Endothelial cell of umbilical vein (primary cell): ENCODE measurements at regions not wholly inside any gene's neighbourhood (a gene's known extent, or its start where the extent isn't known, plus 50 kb on each side); places are given as distances from the start of the nearest gene placed in this dataset.

Experiments
- BruUV-seq: library from RNA; stranded (reverse); fragments of 400-500 nt; replicated peaks from 2 replicates; lab custom pipeline; 2021; lab: Mats Ljungman, UMichigan
- CTCF ChIA-PET: fragments of 300-600, 350-600 bp; sonication (Branson Sonifier 250); formaldehyde crosslinking; loops from one replicate; lab custom pipeline; 2021; ENCODE audit warnings: antibody characterized with exemption, inconsistent platforms; lab: Charles Lee
- POLR2A ChIA-PET: fragments of 300-600, 350-600 bp; sonication (Branson Sonifier 250); formaldehyde crosslinking; loops from one replicate; lab custom pipeline; 2021; ENCODE audit warnings: antibody characterized with exemption, inconsistent platforms; lab: Charles Lee
- DNase-seq: peaks from one replicate; pipeline ENCODE4 v3.0.0-alpha.2; 2011; ENCODE audit warnings: low read depth, low spot score
- FAIRE-seq: peaks from 2 replicates; lab custom pipeline; 2011; peaks lifted over from hg19 to GRCh38; lab: Jason Lieb, UNC
- H2AFZ ChIP-seq: 2 replicates; pipeline ENCODE4 v1.6.0; 2012; ENCODE audit warnings: low read depth, low read length, control low read depth, inconsistent platforms
- H3K27ac ChIP-seq: 2 replicates; pipeline ENCODE4 v1.5.1; 2011; ENCODE audit warnings: low read depth, mild to moderate bottlenecking, control low read depth, low read length, moderate library complexity; ENCODE audit not compliant: insufficient read depth
- H3K27me3 ChIP-seq, 2 experiments: 2 replicates each; pipeline versions ENCODE4 v1.6.0 to v1.6.1; 2011; ENCODE audit warnings: low read length in 2 of 2, mixed read lengths in 1 of 2; ENCODE audit not compliant: control insufficient read depth in 2 of 2, insufficient read depth in 2 of 2
- H3K36me3 ChIP-seq, 2 experiments: 2 replicates in 1 of 2; 3 replicates in 1 of 2; pipeline ENCODE4 v1.5.1; 2011; ENCODE audit warnings: low read length in 2 of 2, mild to moderate bottlenecking in 1 of 2, moderate library complexity in 1 of 2; ENCODE audit not compliant: control insufficient read depth in 2 of 2, insufficient read depth in 2 of 2; ENCODE audit errors: extremely low read depth in 1 of 2
- H3K4me1 ChIP-seq: 3 replicates; pipeline ENCODE4 v1.5.1; 2011; ENCODE audit warnings: mild to moderate bottlenecking, low read length; ENCODE audit not compliant: control insufficient read depth, insufficient read depth; ENCODE audit errors: extremely low read depth
- H3K4me2 ChIP-seq: 2 replicates; pipeline ENCODE4 v1.6.1; 2011; ENCODE audit warnings: low read length, control low read depth, mixed read lengths; ENCODE audit not compliant: insufficient read depth
- H3K4me3 ChIP-seq, 3 experiments: fragments of 200-600 bp in 1 of 3; sonication (generic), shearing (Covaris generic) in 1 of 3; replicated peaks in 1 of 3; 2 replicates each; pipeline ENCODE4 v1.5.1; 2011 to 2016; ENCODE audit warnings: control low read depth in 3 of 3, low read length in 3 of 3, mild to moderate bottlenecking in 2 of 3, inconsistent platforms in 1 of 3, low read depth in 1 of 3, moderate library complexity in 1 of 3; ENCODE audit not compliant: insufficient read depth in 1 of 3
- H3K79me2 ChIP-seq: 2 replicates; pipeline ENCODE4 v1.6.0; 2012; ENCODE audit warnings: low read length, inconsistent platforms; ENCODE audit not compliant: control insufficient read depth, insufficient read depth
- H3K9ac ChIP-seq: replicated peaks from 2 replicates; pipeline ENCODE3; 2011; ENCODE audit warnings: low read length, control low read depth; ENCODE audit not compliant: insufficient read depth; ENCODE audit errors: extremely low read depth
- H3K9me1 ChIP-seq: replicated peaks from 3 replicates; pipeline ENCODE4 v1.6.0; 2011; ENCODE audit warnings: mild to moderate bottlenecking, low read length; ENCODE audit not compliant: control insufficient read depth, insufficient read depth; ENCODE audit errors: extremely low read depth
- H3K9me3 ChIP-seq: replicated peaks from 2 replicates; pipeline ENCODE4 v1.5.1; 2012; ENCODE audit warnings: low read length, inconsistent platforms; ENCODE audit not compliant: control insufficient read depth, insufficient read depth
- H4K20me1 ChIP-seq: replicated peaks from 2 replicates; pipeline ENCODE3; 2011; ENCODE audit warnings: mild to moderate bottlenecking, low read length; ENCODE audit not compliant: control insufficient read depth, insufficient read depth; ENCODE audit errors: extremely low read depth
- EZH2 ChIP-seq: IDR thresholded peaks from 2 replicates; pipeline ENCODE4 v1.6.1; 2012; ENCODE audit warnings: borderline replicate concordance, low read depth, mild to moderate bottlenecking, moderate library complexity, low read length, inconsistent platforms; ENCODE audit not compliant: severe bottlenecking
- FOS ChIP-seq: IDR thresholded peaks from 2 replicates; pipeline ENCODE4 v1.6.1; 2011; ENCODE audit warnings: mild to moderate bottlenecking, low read length, moderate library complexity, borderline replicate concordance; ENCODE audit not compliant: insufficient read depth
- GATA2 ChIP-seq: IDR thresholded peaks from 2 replicates; pipeline ENCODE4 v1.7.0; 2011; ENCODE audit warnings: low read depth, mild to moderate bottlenecking, moderate library complexity, mixed read lengths, low read length; ENCODE audit not compliant: insufficient read length, insufficient read depth
- JUN ChIP-seq: IDR thresholded peaks from 2 replicates; pipeline ENCODE4 v1.6.1; 2011; ENCODE audit warnings: borderline replicate concordance, low read depth; ENCODE audit not compliant: insufficient read length, insufficient read depth
- MAX ChIP-seq: IDR thresholded peaks from 2 replicates; pipeline ENCODE4 v1.6.1; 2011; ENCODE audit not compliant: insufficient read depth, insufficient read length
- MYC ChIP-seq: IDR thresholded peaks from one replicate; pipeline ENCODE4 v1.6.1; 2011; ENCODE audit warnings: mild to moderate bottlenecking, low read depth, low read length
- POLR2A ChIP-seq: IDR thresholded peaks from 2 replicates; pipeline ENCODE4 v1.6.1; 2012; ENCODE audit warnings: low read depth, mild to moderate bottlenecking, control low read depth, low read length
- POLR2AphosphoS5 ChIP-seq: IDR thresholded peaks from 2 replicates; pipeline ENCODE4 v1.6.1; 2012; ENCODE audit warnings: low read depth, mild to moderate bottlenecking, control low read depth, low read length, moderate library complexity; ENCODE audit not compliant: insufficient read depth
- dilution Hi-C: fragments of 300-500 bp; cut with MboI; formaldehyde crosslinking; loops from one replicate; pipeline ENCODE4 v1.15.0; 2019; ENCODE audit warnings: low sequenced_read_pairs; ENCODE audit not compliant: extremely low pct_ligation_motif_present
- intact Hi-C: fragments of 100-400 bp; cut with micrococcal nuclease; formaldehyde crosslinking; loops from one replicate; pipeline ENCODE4 v1.10.0; 2022
- TF ChIP-seq, protein P1 (sequence below), 2 donors: IDR thresholded peaks; 1 replicate in 1 of 2; 2 replicates in 1 of 2; pipeline ENCODE4 v1.5.1; 2011; ENCODE audit warnings: low read length in 2 of 2, mild to moderate bottlenecking in 2 of 2, moderate library complexity in 2 of 2, control low read depth in 1 of 2, inconsistent platforms in 1 of 2, low read depth in 1 of 2; ENCODE audit not compliant: insufficient read depth in 1 of 2; ENCODE audit errors: extremely low read depth in 1 of 2

DNA sequence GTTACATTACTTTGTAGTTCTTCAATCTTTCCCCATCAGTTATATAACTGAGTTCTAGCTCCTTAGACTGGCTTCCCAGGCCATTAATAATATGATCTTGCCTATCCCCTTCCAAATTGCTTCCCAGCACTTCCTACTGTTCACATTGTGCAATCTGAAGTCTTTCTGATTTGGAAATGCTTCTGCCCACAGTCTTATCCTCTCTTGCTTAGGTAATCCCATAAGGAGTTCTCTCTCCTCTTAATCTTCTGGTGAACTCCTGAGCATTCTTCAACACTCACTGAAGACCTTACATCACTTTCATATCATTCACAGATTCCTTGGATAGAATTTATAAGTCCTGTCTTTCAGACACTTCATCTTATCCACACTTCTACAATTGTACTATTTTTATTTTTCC is 132.7 kb upstream of the TTC29 start:
- H3K36me3 ChIP-seq: no peaks in the 10 kb centered on the region
- H3K79me2 ChIP-seq: no peaks in the 10 kb centered on the region
- CTCF ChIA-PET: no interaction called here
- H3K27ac ChIP-seq: no peak overlapping the region
- no peak overlapping the region for H3K9ac ChIP-seq
- intact Hi-C loops (no loop called here), dilution Hi-C loops (no loop called here)
- BruUV-seq: no TSS peak
- H4K20me1 ChIP-seq: no peaks in the 10 kb centered on the region
- POLR2A ChIA-PET: no interaction called here
- no peak for FAIRE-seq
- H3K27me3 ChIP-seq: peaks cover 5 to 11% of the 10 kb centered on the region in 2 experiments
- H3K4me2 ChIP-seq: no peak overlapping the region
- TF ChIP-seq, protein P1, sequence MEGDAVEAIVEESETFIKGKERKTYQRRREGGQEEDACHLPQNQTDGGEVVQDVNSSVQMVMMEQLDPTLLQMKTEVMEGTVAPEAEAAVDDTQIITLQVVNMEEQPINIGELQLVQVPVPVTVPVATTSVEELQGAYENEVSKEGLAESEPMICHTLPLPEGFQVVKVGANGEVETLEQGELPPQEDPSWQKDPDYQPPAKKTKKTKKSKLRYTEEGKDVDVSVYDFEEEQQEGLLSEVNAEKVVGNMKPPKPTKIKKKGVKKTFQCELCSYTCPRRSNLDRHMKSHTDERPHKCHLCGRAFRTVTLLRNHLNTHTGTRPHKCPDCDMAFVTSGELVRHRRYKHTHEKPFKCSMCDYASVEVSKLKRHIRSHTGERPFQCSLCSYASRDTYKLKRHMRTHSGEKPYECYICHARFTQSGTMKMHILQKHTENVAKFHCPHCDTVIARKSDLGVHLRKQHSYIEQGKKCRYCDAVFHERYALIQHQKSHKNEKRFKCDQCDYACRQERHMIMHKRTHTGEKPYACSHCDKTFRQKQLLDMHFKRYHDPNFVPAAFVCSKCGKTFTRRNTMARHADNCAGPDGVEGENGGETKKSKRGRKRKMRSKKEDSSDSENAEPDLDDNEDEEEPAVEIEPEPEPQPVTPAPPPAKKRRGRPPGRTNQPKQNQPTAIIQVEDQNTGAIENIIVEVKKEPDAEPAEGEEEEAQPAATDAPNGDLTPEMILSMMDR (IDR thresholded peaks at IDR 0.05; ENCODE audit: extremely low read depth in 1 of 2, insufficient read depth in 1 of 2, low read depth in 1 of 2, low read length in 2 of 2): no peak
- no peak for TF ChIP-seq EZH2
- no peak for TF ChIP-seq FOS
- no peak for TF ChIP-seq GATA2
- TF ChIP-seq MAX: no peak
- no peak for TF ChIP-seq POLR2AphosphoS5
- no peak for TF ChIP-seq JUN
- TF ChIP-seq MYC: no peak
- TF ChIP-seq POLR2A: no peak
- no peak overlapping the region for H2AFZ ChIP-seq
- peaks cover 7% of the 10 kb centered on the region for H3K4me1 ChIP-seq
- no peak for DNase-seq
- no peaks in the 10 kb centered on the region for H3K9me3 ChIP-seq
- H3K4me3 ChIP-seq: no peak overlapping the region
- H3K9me1 ChIP-seq: no peaks in the 10 kb centered on the region
